ENCODE measurements at regions not wholly inside any gene's neighbourhood (a gene's known extent, or its start where the extent isn't known, plus 50 kb on each side); places are given as distances from the start of the nearest gene placed in this dataset.

DNA sequence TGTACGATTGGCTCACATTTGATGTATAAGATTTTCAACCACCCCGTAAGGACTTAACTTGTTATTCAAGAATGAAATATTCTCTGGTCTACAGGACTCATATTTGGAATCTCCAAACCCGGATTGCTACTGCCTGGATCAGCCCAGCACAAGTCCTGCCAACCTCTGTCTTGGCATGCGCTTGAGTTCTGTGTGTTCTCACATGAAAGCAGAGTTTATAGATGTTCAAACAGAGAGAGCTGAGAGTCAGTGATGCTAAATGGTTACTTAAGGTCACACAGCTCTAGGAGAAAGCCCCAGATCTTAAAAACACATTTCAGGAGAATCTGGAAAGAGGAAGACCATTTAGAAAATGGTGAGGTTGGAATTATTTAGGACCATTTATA is 268.0 kb upstream of the TBL1XR1 start:
- TF ChIP-seq, protein P1, sequence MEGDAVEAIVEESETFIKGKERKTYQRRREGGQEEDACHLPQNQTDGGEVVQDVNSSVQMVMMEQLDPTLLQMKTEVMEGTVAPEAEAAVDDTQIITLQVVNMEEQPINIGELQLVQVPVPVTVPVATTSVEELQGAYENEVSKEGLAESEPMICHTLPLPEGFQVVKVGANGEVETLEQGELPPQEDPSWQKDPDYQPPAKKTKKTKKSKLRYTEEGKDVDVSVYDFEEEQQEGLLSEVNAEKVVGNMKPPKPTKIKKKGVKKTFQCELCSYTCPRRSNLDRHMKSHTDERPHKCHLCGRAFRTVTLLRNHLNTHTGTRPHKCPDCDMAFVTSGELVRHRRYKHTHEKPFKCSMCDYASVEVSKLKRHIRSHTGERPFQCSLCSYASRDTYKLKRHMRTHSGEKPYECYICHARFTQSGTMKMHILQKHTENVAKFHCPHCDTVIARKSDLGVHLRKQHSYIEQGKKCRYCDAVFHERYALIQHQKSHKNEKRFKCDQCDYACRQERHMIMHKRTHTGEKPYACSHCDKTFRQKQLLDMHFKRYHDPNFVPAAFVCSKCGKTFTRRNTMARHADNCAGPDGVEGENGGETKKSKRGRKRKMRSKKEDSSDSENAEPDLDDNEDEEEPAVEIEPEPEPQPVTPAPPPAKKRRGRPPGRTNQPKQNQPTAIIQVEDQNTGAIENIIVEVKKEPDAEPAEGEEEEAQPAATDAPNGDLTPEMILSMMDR (IDR thresholded peaks at IDR 0.05) = no peak

DNA sequence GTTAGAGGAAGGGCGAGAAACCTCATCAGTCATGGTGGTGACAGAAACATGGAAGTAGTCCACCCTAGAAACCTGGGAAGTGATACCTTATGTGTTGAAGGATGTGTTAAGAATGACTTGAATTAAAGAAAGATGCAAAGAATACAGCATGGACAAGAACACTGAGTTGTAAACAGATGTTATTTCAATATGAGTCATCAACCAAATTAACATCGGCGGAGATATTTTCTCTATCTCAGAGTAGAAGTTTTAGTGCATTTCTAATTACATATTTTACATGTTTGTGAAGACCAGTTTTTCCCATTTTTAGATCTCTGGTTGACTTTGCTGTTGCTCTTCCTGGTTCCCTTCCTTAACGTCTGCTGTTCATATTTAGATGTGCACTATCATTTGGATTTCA is 268.8 kb upstream of the TBL1XR1 start:
- TF ChIP-seq, protein P1 (IDR thresholded peaks at IDR 0.05) = no peak

DNA sequence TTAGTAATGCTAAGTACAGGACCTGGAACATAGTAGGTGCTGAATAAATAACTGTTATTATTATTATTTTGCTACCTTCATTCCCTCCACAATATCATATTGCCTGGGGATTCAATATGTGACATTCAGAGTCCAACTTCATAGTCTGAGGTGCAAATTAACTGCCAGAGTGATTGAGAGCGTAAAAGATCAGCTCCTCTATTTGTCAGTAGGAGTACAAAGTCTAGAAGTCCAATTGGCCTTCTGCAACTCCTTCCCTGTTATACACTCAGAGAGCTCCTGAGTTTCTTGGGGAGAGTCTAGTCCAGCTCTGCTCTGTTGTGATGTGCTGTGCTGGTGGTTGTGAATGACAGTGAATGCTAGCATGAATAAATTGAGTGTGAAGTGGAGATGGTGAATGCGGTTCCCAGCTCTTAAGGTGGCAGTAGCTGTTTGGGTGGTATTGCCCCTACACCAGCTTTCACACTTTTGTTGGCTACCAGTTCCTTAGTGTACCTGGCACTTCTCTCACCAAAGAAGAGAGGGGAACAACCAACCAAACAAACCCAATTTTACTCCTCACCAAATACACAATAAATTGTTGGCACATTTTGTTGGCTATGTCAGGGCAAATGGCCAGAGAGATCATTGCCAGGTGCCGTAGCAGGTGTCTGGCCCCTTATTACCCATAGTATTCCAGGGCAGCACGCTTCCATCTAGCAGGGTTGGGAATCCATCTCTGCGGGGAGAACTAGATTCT is 270.1 kb upstream of the TBL1XR1 start:
- TF ChIP-seq, protein P1 (IDR thresholded peaks at IDR 0.05) = no peak

DNA sequence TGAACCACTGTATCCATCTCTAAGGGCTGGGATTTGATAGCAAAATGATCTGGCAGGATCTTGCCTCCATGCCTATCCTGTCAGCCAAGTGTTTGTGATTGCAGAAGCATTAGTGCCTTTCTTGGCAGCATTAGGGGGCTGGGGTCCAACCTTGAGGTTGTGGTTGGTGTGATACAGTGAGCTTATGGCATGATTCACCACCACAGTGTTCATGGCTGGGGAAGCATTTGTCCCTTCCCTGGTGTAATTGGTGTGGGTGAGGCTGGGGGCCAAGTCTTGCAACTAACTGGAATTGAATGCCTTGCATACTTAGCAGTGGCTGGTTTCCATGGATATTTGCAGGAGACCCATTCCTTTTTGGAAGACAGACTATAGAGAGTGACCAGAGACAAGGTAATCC is 271.0 kb upstream of the TBL1XR1 start:
- TF ChIP-seq, protein P1 (IDR thresholded peaks at IDR 0.05) = no peak

DNA sequence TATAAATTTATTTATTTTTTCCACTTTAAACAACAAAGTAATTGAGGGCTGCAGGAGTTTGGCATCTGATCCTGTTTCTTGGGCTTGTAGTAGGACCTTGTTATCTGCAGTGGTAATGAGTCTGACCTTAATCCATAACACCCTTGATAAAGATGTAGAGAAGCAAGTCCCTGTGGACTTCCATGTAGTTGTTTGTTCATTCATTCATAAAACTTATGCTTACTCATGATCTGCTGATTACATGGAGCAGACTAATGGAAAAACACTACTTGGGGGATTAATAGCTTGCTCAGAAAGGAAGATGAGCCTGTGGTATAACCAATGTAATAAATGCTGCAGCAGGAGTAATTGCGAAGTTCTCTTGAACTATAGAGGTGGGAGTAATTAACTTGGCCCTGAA is 271.5 kb upstream of the TBL1XR1 start:
- TF ChIP-seq, protein P1 (IDR thresholded peaks at IDR 0.05) = no peak

DNA sequence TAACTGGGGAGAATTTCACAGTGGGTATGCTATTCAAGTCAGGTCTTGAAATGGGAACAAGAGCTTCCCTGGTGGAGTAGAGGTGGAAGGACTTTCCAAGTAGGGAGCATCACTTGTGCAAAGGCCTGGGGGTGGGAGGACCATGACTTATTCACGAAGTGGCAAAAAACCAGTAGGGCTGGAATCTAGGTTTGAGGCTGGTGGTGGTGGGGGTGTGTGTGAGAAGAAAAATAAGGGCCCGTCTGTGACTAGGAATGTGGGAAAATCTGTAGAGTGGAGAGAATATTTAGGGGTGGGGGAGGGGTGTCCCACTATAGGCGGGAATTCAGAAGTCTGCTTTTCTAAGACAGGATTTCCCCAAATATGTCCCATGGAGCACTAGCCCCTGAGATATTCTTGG is 271.9 kb upstream of the TBL1XR1 start:
- TF ChIP-seq, protein P1 (IDR thresholded peaks at IDR 0.05) = no peak

DNA sequence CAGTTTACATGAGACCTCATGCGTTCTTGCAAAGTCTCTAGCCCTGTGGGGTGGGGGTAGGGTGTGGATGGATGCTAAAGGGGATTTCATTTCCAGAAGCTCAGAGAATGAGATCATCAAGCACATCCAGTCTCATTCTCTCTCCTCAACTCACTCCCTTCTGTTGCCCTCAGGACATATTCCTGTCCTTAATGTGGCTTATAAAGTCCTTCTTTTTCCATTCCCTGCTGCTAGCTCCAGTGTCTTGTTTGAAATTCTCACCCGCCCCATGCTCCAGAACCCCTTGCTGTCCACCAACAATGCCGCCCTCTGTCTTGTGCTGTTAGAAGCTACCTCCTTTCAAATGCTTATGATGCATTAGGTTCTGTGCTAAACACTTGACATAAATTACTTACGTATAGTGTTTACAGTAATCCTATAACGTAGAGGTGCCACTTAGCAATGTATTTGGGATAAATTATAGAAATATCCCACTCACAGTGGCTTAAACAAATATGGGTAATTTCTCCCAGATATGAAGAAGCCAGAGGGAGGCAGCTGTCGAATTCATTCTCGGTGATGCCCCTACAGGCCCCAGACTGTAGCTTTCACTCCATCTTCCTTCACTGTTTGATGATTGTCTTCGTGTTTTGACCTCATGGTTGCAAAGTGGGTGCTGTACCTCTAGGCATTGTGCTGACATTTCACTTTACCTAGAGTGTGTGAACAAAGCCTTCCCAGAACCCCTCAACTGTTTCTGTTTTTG is 273.1 kb upstream of the TBL1XR1 start:
- TF ChIP-seq, protein P1 (IDR thresholded peaks at IDR 0.05) = no peak

Measured in LNCAP (cell line).